ENCODE measurements at regions not wholly inside any gene's neighbourhood (a gene's known extent, or its start where the extent isn't known, plus 50 kb on each side); places are given as distances from the start of the nearest gene placed in this dataset.

- H3K9me3 Mint-ChIP-seq, result peaks cover 3% of the 10 kb centered on the region
- DNase-seq (no peak), ATAC-seq (ENCODE audit: low read depth) (no peak)
- intact Hi-C loops (cut with micrococcal nuclease), result no loop called here
- peaks cover 7% of the 10 kb centered on the region for H3K4me1 Mint-ChIP-seq
- ChIA-PET POLR2A (no interaction called here), CTCF (no interaction called here)
- no peak overlapping the region for H3K27ac Mint-ChIP-seq
- no peak for TF ChIP-seq CTCF (IDR thresholded peaks at IDR 0.05)
- no peaks in the 10 kb centered on the region for H3K36me3 Mint-ChIP-seq (ENCODE audit: low read depth)
- H3K4me3 Mint-ChIP-seq, result no peak overlapping the region
- no peaks in the 10 kb centered on the region for H3K27me3 Mint-ChIP-seq
Observed at GRCh38 chr3:106227068-106227467, 358.3 kb upstream of the CBLB start.

- ATAC-seq (ENCODE audit: low read depth), result no peak
- H3K4me1 Mint-ChIP-seq, result peaks cover 7% of the 10 kb centered on the region
- ChIA-PET POLR2A (no interaction called here), CTCF (no interaction called here)
- DNase-seq, result no peak
- H3K4me3 Mint-ChIP-seq, result no peak overlapping the region
- H3K9me3 Mint-ChIP-seq, result no peaks in the 10 kb centered on the region
- no peaks in the 10 kb centered on the region for H3K36me3 Mint-ChIP-seq (ENCODE audit: low read depth)
- no peak overlapping the region for H3K27ac Mint-ChIP-seq
- no peak for TF ChIP-seq CTCF (IDR thresholded peaks at IDR 0.05)
- intact Hi-C loops (cut with micrococcal nuclease), result no loop called here
- no peaks in the 10 kb centered on the region for H3K27me3 Mint-ChIP-seq
Observed at GRCh38 chr3:106228271-106228670, 359.5 kb upstream of the CBLB start.

- H3K27ac Mint-ChIP-seq, result no peak overlapping the region
- no peaks in the 10 kb centered on the region for H3K27me3 Mint-ChIP-seq
- intact Hi-C loops (cut with micrococcal nuclease), result no loop called here
- H3K4me3 Mint-ChIP-seq, result no peak overlapping the region
- CTCF ChIA-PET, result no interaction called here
- DNase-seq (no peak), ATAC-seq (ENCODE audit: low read depth) (no peak)
- H3K36me3 Mint-ChIP-seq (ENCODE audit: low read depth), result no peaks in the 10 kb centered on the region
- POLR2A ChIA-PET, result no interaction called here
- no peaks in the 10 kb centered on the region for H3K9me3 Mint-ChIP-seq
- TF ChIP-seq CTCF (IDR thresholded peaks at IDR 0.05), result no peak
- H3K4me1 Mint-ChIP-seq, result peaks cover 7% of the 10 kb centered on the region
Observed at GRCh38 chr3:106229495-106230278, 360.9 kb upstream of the CBLB start.

- Mint-ChIP-seq H3K4me3 (no peak overlapping the region), H3K4me1 (peaks cover 7% of the 10 kb centered on the region), H3K9me3 (no peaks in the 10 kb centered on the region), H3K27me3 (no peaks in the 10 kb centered on the region), H3K36me3 (ENCODE audit: low read depth) (no peaks in the 10 kb centered on the region), H3K27ac (no peak overlapping the region)
- ATAC-seq (ENCODE audit: low read depth), result no peak
- no peak for TF ChIP-seq CTCF (IDR thresholded peaks at IDR 0.05)
- CTCF ChIA-PET, result no interaction called here
- POLR2A ChIA-PET, result no interaction called here
- DNase-seq, result no peak
- intact Hi-C loops (cut with micrococcal nuclease), result no loop called here
Observed at GRCh38 chr3:106231086-106231485, 362.3 kb upstream of the CBLB start.

- Mint-ChIP-seq H3K36me3 (ENCODE audit: low read depth) (no peaks in the 10 kb centered on the region), H3K4me1 (peaks cover 7% of the 10 kb centered on the region), H3K27me3 (no peaks in the 10 kb centered on the region), H3K9me3 (peaks cover 4% of the 10 kb centered on the region), H3K4me3 (no peak overlapping the region), H3K27ac (no peak overlapping the region)
- ChIA-PET CTCF (no interaction called here), POLR2A (no interaction called here)
- intact Hi-C loops (cut with micrococcal nuclease), result no loop called here
- no peak for TF ChIP-seq CTCF (IDR thresholded peaks at IDR 0.05)
- no peak for DNase-seq
- no peak for ATAC-seq (ENCODE audit: low read depth)
Observed at GRCh38 chr3:106232956-106233355, 364.1 kb upstream of the CBLB start.

All from activated B cell treated with CpG ODN at 0.5 μM for 24 hours (primary cell).